ENCODE measurements at regions not wholly inside any gene's neighbourhood (a gene's known extent, or its start where the extent isn't known, plus 50 kb on each side); places are given as distances from the start of the nearest gene placed in this dataset.

GRCh38 chr11:38330578-38330977 lies 1732.5 kb upstream of the RAG2 start:
- DNase-seq = no peak
- Histone ChIP-seq H3K27ac (no peak overlapping the region), H3K36me3 (no peaks in the 10 kb centered on the region), H3K9me3 (replicated peaks) (no peaks in the 10 kb centered on the region), H3K27me3 (no peaks in the 10 kb centered on the region), H3K4me3 (no peak overlapping the region), H3K4me1 (no peaks in the 10 kb centered on the region)

DNA sequence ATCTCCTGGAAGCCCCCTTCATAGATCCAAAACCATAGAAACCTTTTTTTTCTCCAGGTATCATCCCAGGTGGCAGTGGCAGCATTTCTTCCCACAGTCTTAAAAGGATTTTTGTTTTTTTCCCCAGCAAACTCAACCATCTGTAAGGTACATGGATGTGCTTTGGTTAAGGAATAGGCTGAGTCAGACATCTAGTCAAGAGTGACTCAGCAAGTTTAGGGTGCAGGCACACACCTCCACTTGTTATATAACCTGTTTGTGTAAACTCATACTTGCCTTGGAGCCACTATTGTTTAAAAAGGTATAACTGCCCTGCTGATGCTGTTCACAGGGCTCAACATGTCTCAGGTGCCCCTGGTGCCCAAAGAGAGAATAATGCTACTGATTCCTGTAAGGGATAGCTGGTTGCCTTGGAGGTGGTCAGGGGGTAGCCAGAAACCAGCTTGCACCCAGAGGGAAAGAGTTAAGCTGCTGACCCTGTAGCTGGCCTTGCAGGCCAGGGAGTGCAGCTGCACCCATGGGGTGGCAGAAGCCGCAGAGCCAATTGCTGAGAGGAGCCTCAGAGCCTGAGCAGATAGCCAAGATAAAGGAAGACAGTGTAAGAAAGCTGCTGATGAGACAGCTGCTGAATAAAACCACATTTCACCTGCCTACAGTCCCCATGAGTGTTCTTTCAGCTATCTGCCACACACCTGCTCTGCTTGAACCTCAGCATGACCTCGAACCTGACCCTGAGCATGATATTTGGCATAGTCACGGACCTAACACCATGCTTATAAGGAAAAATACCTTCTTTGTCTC lies 1726.1 kb upstream of the RAG2 start:
- DNase-seq = peak in 1 of 2 experiments; percentile 2
- Histone ChIP-seq H3K27me3 (no peaks in the 10 kb centered on the region), H3K27ac (no peak overlapping the region)

DNA sequence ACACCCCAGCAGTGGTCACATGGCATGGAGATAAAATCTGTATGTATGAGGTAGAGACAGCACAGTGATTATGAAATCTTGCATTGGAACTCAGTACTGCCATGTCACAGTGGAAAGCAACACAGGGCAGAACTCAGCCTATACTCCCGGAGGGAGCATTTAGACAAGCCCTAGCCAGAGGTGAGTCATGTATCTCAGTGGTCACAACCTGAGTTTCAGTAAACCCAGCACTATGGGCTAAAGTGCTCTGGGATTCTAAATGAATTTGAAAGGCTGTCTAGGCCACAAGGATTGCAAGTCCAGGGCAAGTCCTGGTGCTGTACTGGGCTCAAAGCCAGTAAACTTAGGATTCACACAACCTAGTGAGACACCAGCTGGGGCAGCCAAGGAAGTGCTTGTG lies 1717.1 kb upstream of the RAG2 start:
- no peaks in the 10 kb centered on the region for H3K27me3 ChIP-seq
- no peak overlapping the region for H3K4me3 ChIP-seq
- no peaks in the 10 kb centered on the region for H3K36me3 ChIP-seq
- no peak for DNase-seq
- H3K9me3 ChIP-seq (replicated peaks) = no peaks in the 10 kb centered on the region
- no peak overlapping the region for H3K27ac ChIP-seq
- H3K4me1 ChIP-seq = no peaks in the 10 kb centered on the region

More for the DNA sequence above, 1726.1 kb upstream of the RAG2 start:
- Histone ChIP-seq H3K4me3 (no peak overlapping the region), H3K9me3 (replicated peaks) (no peaks in the 10 kb centered on the region), H3K36me3 (no peaks in the 10 kb centered on the region), H3K4me1 (no peaks in the 10 kb centered on the region)

DNA sequence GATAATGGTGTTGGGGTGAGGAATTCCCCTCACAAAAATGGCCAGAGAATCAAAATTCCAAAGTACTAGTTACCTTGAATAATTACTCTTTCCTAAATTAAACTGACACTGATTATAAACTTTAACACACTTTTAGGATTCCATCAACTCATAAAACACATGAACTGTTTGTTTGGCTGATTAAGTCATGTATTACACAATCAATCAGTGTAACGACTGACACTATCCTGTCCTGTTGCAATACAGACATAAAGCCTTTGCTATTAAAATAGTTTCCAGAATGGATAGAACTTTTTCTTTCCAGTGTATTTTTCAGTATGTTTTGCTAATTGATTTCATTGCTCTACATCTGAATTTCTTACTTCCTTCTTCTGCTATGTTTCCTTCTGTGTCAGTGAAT lies 1709.4 kb upstream of the RAG2 start:
- H3K27me3 ChIP-seq = no peaks in the 10 kb centered on the region
- no peak for DNase-seq
- H3K36me3 ChIP-seq = no peaks in the 10 kb centered on the region
- H3K4me3 ChIP-seq = no peak overlapping the region
- H3K9me3 ChIP-seq (replicated peaks) = no peaks in the 10 kb centered on the region
- no peaks in the 10 kb centered on the region for H3K4me1 ChIP-seq
- H3K27ac ChIP-seq = no peak overlapping the region

GRCh38 chr11:38305682-38306081 lies 1707.6 kb upstream of the RAG2 start:
- Histone ChIP-seq H3K27me3 (no peaks in the 10 kb centered on the region), H3K4me1 (no peaks in the 10 kb centered on the region), H3K27ac (no peak overlapping the region), H3K9me3 (replicated peaks) (no peaks in the 10 kb centered on the region), H3K4me3 (no peak overlapping the region), H3K36me3 (no peaks in the 10 kb centered on the region)
- DNase-seq = no peak

- Histone ChIP-seq H3K36me3 (no peaks in the 10 kb centered on the region), H3K27ac (no peak overlapping the region), H3K9me3 (replicated peaks) (no peaks in the 10 kb centered on the region), H3K4me1 (no peaks in the 10 kb centered on the region), H3K27me3 (no peaks in the 10 kb centered on the region), H3K4me3 (no peak overlapping the region)
- no peak for DNase-seq
Observed at GRCh38 chr11:38304926-38305325, 1706.9 kb upstream of the RAG2 start.

DNA sequence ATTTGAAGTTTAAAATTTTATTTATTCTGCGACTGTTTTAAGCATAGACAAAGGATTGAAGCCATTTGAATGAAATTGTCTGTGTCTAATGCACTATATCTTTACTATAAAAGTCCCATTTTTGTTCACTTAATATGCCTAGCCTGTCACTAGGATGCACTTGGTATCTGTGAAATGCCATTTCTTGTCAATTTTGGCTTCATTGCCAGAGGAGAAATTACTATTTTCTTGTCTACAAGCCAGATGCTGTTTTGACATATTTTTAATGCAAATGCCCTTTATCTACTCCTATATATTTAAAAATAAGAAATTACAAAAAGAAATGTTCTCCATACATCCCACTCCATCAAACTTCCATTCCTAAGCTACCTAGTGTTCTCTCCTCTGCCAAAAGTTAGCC lies 1704.5 kb upstream of the RAG2 start:
- H3K9me3 ChIP-seq (replicated peaks) = no peaks in the 10 kb centered on the region
- no peaks in the 10 kb centered on the region for H3K4me1 ChIP-seq
- no peaks in the 10 kb centered on the region for H3K27me3 ChIP-seq
- H3K36me3 ChIP-seq = no peaks in the 10 kb centered on the region
- H3K27ac ChIP-seq = no peak overlapping the region
- H3K4me3 ChIP-seq = no peak overlapping the region
- no peak for DNase-seq

GRCh38 chr11:38300570-38300969 lies 1702.5 kb upstream of the RAG2 start:
- DNase-seq = no peak
- Histone ChIP-seq H3K27ac (no peak overlapping the region), H3K4me3 (no peak overlapping the region), H3K27me3 (no peaks in the 10 kb centered on the region), H3K9me3 (replicated peaks) (no peaks in the 10 kb centered on the region), H3K36me3 (no peaks in the 10 kb centered on the region), H3K4me1 (no peaks in the 10 kb centered on the region)

DNA sequence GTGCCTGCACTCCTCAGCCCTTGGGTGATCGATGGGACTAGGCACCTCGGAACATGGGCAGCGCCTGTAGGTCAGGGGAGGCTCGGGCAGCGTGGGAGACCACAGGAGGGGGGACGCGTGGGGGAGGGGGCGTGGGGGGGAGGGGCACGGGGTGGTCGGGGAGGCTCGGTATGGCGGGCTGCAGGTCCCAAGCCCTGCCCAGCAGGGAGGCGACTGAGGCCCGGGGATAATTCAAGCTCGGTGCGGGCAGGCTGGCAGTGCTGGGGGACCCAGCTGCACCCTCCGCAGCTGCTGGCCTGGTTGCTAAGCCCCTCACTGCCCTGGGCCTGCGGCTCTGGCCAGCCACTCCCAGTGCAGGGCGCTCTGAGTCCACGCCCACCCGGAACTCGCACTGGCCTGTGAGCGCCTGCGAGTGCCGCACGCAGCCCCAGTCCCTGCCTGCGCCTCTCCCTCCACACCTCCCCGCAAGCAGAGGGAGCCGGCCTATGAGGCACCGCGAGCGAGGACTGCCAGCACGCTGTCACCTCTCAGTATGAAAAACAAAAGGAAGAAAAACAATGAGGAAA lies 1698.3 kb upstream of the RAG2 start:
- Histone ChIP-seq H3K4me1 (no peaks in the 10 kb centered on the region), H3K27me3 (no peaks in the 10 kb centered on the region), H3K27ac (no peak overlapping the region), H3K36me3 (no peaks in the 10 kb centered on the region), H3K9me3 (replicated peaks) (no peaks in the 10 kb centered on the region), H3K4me3 (no peak overlapping the region)
- DNase-seq = no peak

DNA sequence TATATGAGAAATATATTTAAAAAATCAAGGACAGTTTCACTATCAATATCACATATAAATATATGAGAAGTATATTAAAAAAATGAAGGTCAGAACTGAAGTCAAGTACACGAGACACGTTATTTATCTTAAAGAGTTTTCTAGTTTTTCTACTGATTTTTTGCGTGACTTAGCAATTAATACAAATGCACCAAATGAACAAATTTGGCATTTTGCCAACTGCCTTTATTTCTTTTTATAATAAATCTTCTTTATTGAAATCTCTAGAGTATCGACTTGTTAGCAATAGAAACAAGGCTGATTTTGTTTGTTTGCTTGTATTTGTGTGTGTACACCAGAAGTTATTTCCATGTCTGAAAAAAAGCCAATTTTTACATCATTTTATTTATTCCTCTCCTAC lies 1684.7 kb upstream of the RAG2 start:
- H3K27ac ChIP-seq = no peak overlapping the region

DNA sequence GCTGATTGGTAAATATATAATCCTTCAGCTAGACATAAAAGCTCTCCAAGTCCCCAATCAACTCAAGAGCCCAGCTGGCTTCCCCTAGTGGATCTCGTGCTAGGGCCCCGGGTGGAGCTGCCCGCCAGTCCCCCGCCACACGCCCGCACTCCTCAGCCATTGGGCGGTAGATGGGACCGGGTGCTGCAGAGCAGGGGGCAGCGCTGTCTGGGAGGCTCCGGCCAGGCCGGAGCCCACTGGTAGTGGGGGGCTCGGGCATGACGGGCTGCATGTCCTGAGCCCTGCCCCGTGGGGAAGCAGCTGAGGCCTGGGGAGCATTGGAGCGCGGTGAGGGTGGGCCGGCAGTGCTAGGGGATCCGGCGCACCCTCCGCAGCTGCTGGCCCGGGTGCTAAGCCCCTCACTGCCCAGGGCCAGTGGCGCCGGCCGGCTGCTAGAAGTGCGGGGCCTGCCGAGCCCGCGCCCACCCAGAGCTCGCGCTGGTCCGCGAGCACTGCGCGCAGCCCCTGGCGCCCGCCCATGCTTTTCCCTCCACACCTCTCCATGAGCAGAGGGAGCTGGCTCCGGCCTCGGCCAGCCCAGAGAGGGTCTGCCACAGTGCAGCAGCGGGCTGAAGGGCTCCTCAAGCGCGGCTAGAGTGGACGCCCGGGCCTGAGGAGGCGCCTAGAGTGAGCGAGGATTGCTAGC lies 1680.6 kb upstream of the RAG2 start:
- DNase-seq = no peak
- Histone ChIP-seq H3K4me3 (no peak overlapping the region), H3K4me1 (no peaks in the 10 kb centered on the region; the same call in none of the 2 replicates), H3K36me3 (no peaks in the 10 kb centered on the region), H3K9me3 (replicated peaks) (no peaks in the 10 kb centered on the region), H3K27me3 (no peaks in the 10 kb centered on the region), H3K27ac (no peak overlapping the region)

More for the DNA sequence above, 1684.7 kb upstream of the RAG2 start:
- H3K27me3 ChIP-seq = no peaks in the 10 kb centered on the region
- no peak overlapping the region for H3K4me3 ChIP-seq
- no peaks in the 10 kb centered on the region for H3K4me1 ChIP-seq
- H3K9me3 ChIP-seq (replicated peaks) = no peaks in the 10 kb centered on the region
- no peak for DNase-seq
- H3K36me3 ChIP-seq = no peaks in the 10 kb centered on the region

- no peak overlapping the region for H3K4me3 ChIP-seq
- H3K27ac ChIP-seq = no peak overlapping the region
- no peaks in the 10 kb centered on the region for H3K27me3 ChIP-seq
- H3K4me1 ChIP-seq = no peaks in the 10 kb centered on the region; the same call in none of the 2 replicates
- H3K9me3 ChIP-seq (replicated peaks) = no peaks in the 10 kb centered on the region
- H3K36me3 ChIP-seq = no peaks in the 10 kb centered on the region
- peak in 1 of 2 experiments; percentile 17 for DNase-seq
Observed at GRCh38 chr11:38274031-38274430, 1676.0 kb upstream of the RAG2 start.

DNA sequence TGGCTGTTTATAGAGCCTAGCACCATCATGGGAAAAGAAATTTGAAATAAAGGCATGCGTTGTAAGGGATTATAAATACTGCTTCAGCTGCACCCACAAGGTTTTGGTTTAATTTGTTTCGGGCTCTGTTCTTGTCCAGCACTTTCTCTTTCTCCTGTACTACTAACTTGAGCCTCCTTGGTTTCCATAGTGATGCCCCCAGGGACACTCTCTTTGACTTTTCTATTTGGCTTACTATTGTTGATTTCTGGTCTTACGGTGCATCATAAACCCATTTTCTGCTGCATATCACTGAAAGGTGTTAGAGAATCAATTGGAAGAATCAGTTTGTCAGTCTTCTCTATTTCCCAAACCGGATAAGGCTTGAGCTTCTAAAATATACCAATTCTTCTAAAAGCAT lies 1674.3 kb upstream of the RAG2 start:
- no peaks in the 10 kb centered on the region for H3K9me3 ChIP-seq (replicated peaks)
- no peak overlapping the region for H3K27ac ChIP-seq
- H3K4me3 ChIP-seq = no peak overlapping the region
- H3K27me3 ChIP-seq = no peaks in the 10 kb centered on the region
- DNase-seq = no peak
- no peaks in the 10 kb centered on the region for H3K36me3 ChIP-seq
- no peaks in the 10 kb centered on the region; the same call in none of the 2 replicates for H3K4me1 ChIP-seq

DNA sequence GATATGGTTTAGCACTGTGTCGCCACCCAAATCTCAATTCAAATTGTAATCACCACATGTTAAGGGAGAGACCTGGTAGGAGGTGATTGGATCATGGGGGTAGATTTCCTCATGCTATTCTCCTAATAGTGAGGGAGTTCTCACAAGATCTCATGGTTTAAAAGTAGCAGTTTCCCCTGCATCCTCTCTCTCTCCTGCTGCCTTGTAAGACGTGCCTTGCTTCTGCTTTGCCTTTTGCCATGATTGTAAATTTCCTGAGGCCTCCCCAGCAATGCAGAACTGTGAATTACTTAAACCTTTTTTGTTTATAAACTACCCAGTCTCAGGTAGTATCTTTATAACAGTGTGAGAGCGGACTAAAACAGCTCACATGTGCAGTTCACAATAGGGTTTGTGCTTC lies 1668.7 kb upstream of the RAG2 start:
- no peaks in the 10 kb centered on the region for H3K4me1 ChIP-seq
- H3K4me3 ChIP-seq = no peak overlapping the region
- DNase-seq = no peak
- no peak overlapping the region for H3K27ac ChIP-seq
- H3K36me3 ChIP-seq = no peaks in the 10 kb centered on the region
- no peaks in the 10 kb centered on the region for H3K27me3 ChIP-seq
- no peaks in the 10 kb centered on the region for H3K9me3 ChIP-seq (replicated peaks)

GRCh38 chr11:38256436-38256835 lies 1658.4 kb upstream of the RAG2 start:
- DNase-seq = no peak

More at GRCh38 chr11:38256436-38256835, 1658.4 kb upstream of the RAG2 start:
- H3K4me3 ChIP-seq = no peak overlapping the region
- no peaks in the 10 kb centered on the region for H3K4me1 ChIP-seq
- H3K27ac ChIP-seq = no peak overlapping the region
- no peaks in the 10 kb centered on the region for H3K27me3 ChIP-seq
- no peaks in the 10 kb centered on the region for H3K36me3 ChIP-seq
- H3K9me3 ChIP-seq (replicated peaks) = no peaks in the 10 kb centered on the region

All from SJCRH30 (cell line).